PC-3 (cell line): ENCODE measurements at regions not wholly inside any gene's neighbourhood (a gene's known extent, or its start where the extent isn't known, plus 50 kb on each side); places are given as distances from the start of the nearest gene placed in this dataset.

Source experiments
- ATAC-seq: fragments of 200-7000 bp; cut with Tn5 transposase; 2 replicates; pipeline ENCODE4 v1.9.1; 2020; ENCODE audit warnings: mild to moderate bottlenecking, moderate library complexity
- BruUV-seq: library from RNA; stranded (reverse); fragments of 400-500 nt; replicated peaks from 2 replicates; lab custom pipeline; 2021; lab: Mats Ljungman, UMichigan
- CTCF ChIA-PET: fragments of 300-600 bp; sonication (Branson Sonifier 250); formaldehyde crosslinking; loops from one replicate; lab custom pipeline; 2022; ENCODE audit warnings: antibody characterized with exemption; lab: Charles Lee
- POLR2A ChIA-PET: fragments of 300-600 bp; sonication (Branson Sonifier 250); formaldehyde crosslinking; loops from one replicate; lab custom pipeline; 2022; ENCODE audit warnings: antibody characterized with exemption; ENCODE audit not compliant: unreplicated experiment; lab: Charles Lee
- DNase-seq: peaks from one replicate; pipeline ENCODE4 v3.0.0-alpha.2; 2015
- H2AFZ ChIP-seq: fragments of 300-600 bp; sonication (generic); 2 replicates; pipeline ENCODE4 v1.6.0; 2016; ENCODE audit warnings: antibody characterized with exemption, low read length
- H3F3A ChIP-seq: fragments of 300-600 bp; sonication (generic); one replicate; pipeline ENCODE4 v1.6.0; 2017; ENCODE audit warnings: antibody characterized with exemption, low read length, control low read depth, mild to moderate bottlenecking; ENCODE audit not compliant: unreplicated experiment
- H3K27ac ChIP-seq: fragments of 300-600 bp; sonication (generic); 2 replicates; pipeline ENCODE4 v1.5.1; 2016; ENCODE audit warnings: mild to moderate bottlenecking, low read length
- H3K27me3 ChIP-seq: fragments of 300-600 bp; sonication (generic); 2 replicates; pipeline ENCODE4 v1.6.1; 2016; ENCODE audit warnings: low read length, mixed read lengths
- H3K36me3 ChIP-seq: fragments of 300-600 bp; sonication (generic); 2 replicates; pipeline ENCODE4 v1.6.1; 2016; ENCODE audit warnings: low read depth, mixed run types, low read length, mixed read lengths
- H3K4me1 ChIP-seq: fragments of 300-600 bp; sonication (generic); 2 replicates; pipeline ENCODE4 v1.5.1; 2016; ENCODE audit warnings: low read length; ENCODE audit not compliant: insufficient read depth
- H3K4me2 ChIP-seq: fragments of 300-600 bp; sonication (generic); 2 replicates; pipeline ENCODE4 v1.6.0; 2016; ENCODE audit warnings: low read length
- H3K4me3 ChIP-seq: fragments of 300-600 bp; sonication (generic); 2 replicates; pipeline ENCODE4 v1.5.1; 2016; ENCODE audit warnings: mild to moderate bottlenecking, low read length, mixed read lengths
- H3K79me2 ChIP-seq: fragments of 300-600 bp; sonication (generic); 2 replicates; pipeline ENCODE4 v1.6.1; 2017; ENCODE audit warnings: low read length, mixed read lengths
- H3K9ac ChIP-seq: fragments of 300-600 bp; sonication (generic); 2 replicates; pipeline ENCODE4 v1.6.0; 2016; ENCODE audit warnings: mild to moderate bottlenecking, low read length
- H3K9me2 ChIP-seq: fragments of 300-600 bp; sonication (generic); replicated peaks from 2 replicates; pipeline ENCODE4 v1.6.1; 2016; ENCODE audit warnings: mixed run types, low read length, mixed read lengths
- H3K9me3 ChIP-seq: fragments of 300-600 bp; sonication (generic); 2 replicates; pipeline ENCODE4 v1.6.1; 2016; ENCODE audit warnings: low read length, mixed read lengths
- H4K20me1 ChIP-seq: fragments of 300-600 bp; sonication (generic); 2 replicates; pipeline ENCODE4 v1.6.1; 2016; ENCODE audit warnings: low read length, mixed read lengths
- CTCF ChIP-seq: fragments of 300-600 bp; sonication (generic); conservative IDR thresholded peaks from 2 replicates; pipeline ENCODE4 v1.5.1; 2017; ENCODE audit warnings: antibody characterized with exemption, low read depth, mild to moderate bottlenecking, low read length
- EZH2 ChIP-seq: fragments of 300-600 bp; sonication (generic); IDR thresholded peaks from one replicate; pipeline ENCODE4 v1.6.1; 2017; ENCODE audit warnings: antibody characterized with exemption, mild to moderate bottlenecking, low read length; ENCODE audit not compliant: unreplicated experiment
- EZH2phosphoT487 ChIP-seq: fragments of 300-600 bp; sonication (generic); IDR thresholded peaks from 2 replicates; pipeline ENCODE4 v1.6.1; 2018; ENCODE audit warnings: mild to moderate bottlenecking, antibody characterized with exemption, low read length, borderline replicate concordance
- intact Hi-C: fragments of 100-400 bp; cut with micrococcal nuclease; formaldehyde crosslinking; loops from 2 replicates; pipeline ENCODE4 v1.9.0; 2023

- Histone ChIP-seq H3K36me3 (no peaks in the 10 kb centered on the region), H4K20me1 (no peaks in the 10 kb centered on the region), H3K79me2 (no peaks in the 10 kb centered on the region), H3K4me2 (no peak overlapping the region), H3K4me1 (no peaks in the 10 kb centered on the region), H3K4me3 (no peak overlapping the region), H3K27me3 (peaks cover 36% of the 10 kb centered on the region), H2AFZ (no peak overlapping the region), H3K9me3 (no peaks in the 10 kb centered on the region), H3K27ac (no peak overlapping the region), H3F3A (no peaks in the 10 kb centered on the region), H3K9me2 (no peaks in the 10 kb centered on the region), H3K9ac (no peak overlapping the region)
- no TSS peak for BruUV-seq
- intact Hi-C loops: no loop called here
- no peak for TF ChIP-seq EZH2phosphoT487
- no peak for TF ChIP-seq EZH2
- TF ChIP-seq CTCF: no peak
- ATAC-seq (no peak), DNase-seq (no peak)
- POLR2A ChIA-PET: no interaction called here
- CTCF ChIA-PET: no interaction called here
Measured at GRCh38 chr3:10745392-10745791, 70.6 kb upstream of the SLC6A11 start.

GRCh38 chr3:10746001-10746400 is 70.0 kb upstream of the SLC6A11 start:
- ChIA-PET CTCF (no interaction called here), POLR2A (no interaction called here)
- no peak for DNase-seq
- ATAC-seq: no peak
- Histone ChIP-seq H2AFZ (no peak overlapping the region), H3K27ac (no peak overlapping the region), H4K20me1 (no peaks in the 10 kb centered on the region), H3K36me3 (no peaks in the 10 kb centered on the region), H3K9ac (no peak overlapping the region), H3K9me2 (no peaks in the 10 kb centered on the region), H3K79me2 (no peaks in the 10 kb centered on the region), H3K4me3 (no peak overlapping the region), H3K4me1 (no peaks in the 10 kb centered on the region), H3K4me2 (no peak overlapping the region), H3F3A (no peaks in the 10 kb centered on the region), H3K27me3 (peaks cover 41% of the 10 kb centered on the region), H3K9me3 (no peaks in the 10 kb centered on the region)
- TF ChIP-seq EZH2 (no peak), CTCF (no peak), EZH2phosphoT487 (no peak)
- intact Hi-C loops: no loop called here
- no TSS peak for BruUV-seq

- CTCF ChIA-PET: no interaction called here
- no peaks in the 10 kb centered on the region for H3K36me3 ChIP-seq
- no peak overlapping the region for H2AFZ ChIP-seq
- intact Hi-C loops: no loop called here
- BruUV-seq: no TSS peak
- H3K4me2 ChIP-seq: no peak overlapping the region
- TF ChIP-seq EZH2phosphoT487 (no peak), CTCF (no peak), EZH2 (no peak)
- no peaks in the 10 kb centered on the region for H3K4me1 ChIP-seq
- ATAC-seq (no peak), DNase-seq (no peak)
- no peak overlapping the region for H3K9ac ChIP-seq
- no peak overlapping the region for H3K27ac ChIP-seq
- POLR2A ChIA-PET: no interaction called here
- H3K27me3 ChIP-seq: peaks cover 42% of the 10 kb centered on the region
- no peak overlapping the region for H3K4me3 ChIP-seq
- no peaks in the 10 kb centered on the region for H3F3A ChIP-seq
- H3K9me2 ChIP-seq: no peaks in the 10 kb centered on the region
- no peaks in the 10 kb centered on the region for H3K79me2 ChIP-seq
- no peaks in the 10 kb centered on the region for H4K20me1 ChIP-seq
- no peaks in the 10 kb centered on the region for H3K9me3 ChIP-seq
Measured at GRCh38 chr3:10746684-10747083, 69.3 kb upstream of the SLC6A11 start.
